Left lung (tissue), 4 donors: ENCODE measurements at regions not wholly inside any gene's neighbourhood (a gene's known extent, or its start where the extent isn't known, plus 50 kb on each side); places are given as distances from the start of the nearest gene placed in this dataset.

Experiments used
- ATAC-seq: fragments of 200-7000 bp; cut with Tn5 transposase; one replicate; pipeline ENCODE4 v1.9.1; 2020; ENCODE audit warnings: moderate library complexity
- DNase-seq, 4 donors: peaks; one replicate each; pipeline ENCODE4 v3.0.0-alpha.2; 2013 to 2020
- H3K27ac ChIP-seq, 2 donors: fragments of 200-600 bp; sonication (generic) in 1 of 2; one replicate each; pipeline versions ENCODE4 v1.5.0 to v1.8.0; 2020 to 2021
- H3K27me3 ChIP-seq, 2 donors: fragments of 200-600 bp; sonication (generic) in 1 of 2; one replicate each; pipeline versions ENCODE4 v1.5.0 to v1.8.0; 2020 to 2021
- H3K36me3 ChIP-seq, 2 donors: fragments of 200-600 bp; sonication (generic) in 1 of 2; one replicate each; pipeline versions ENCODE4 v1.5.0 to v1.8.0; 2020 to 2021
- H3K4me1 ChIP-seq, 2 donors: fragments of 200-600 bp; one replicate each; pipeline ENCODE4 v1.8.0; 2021
- H3K4me3 ChIP-seq, 2 donors: fragments of 200-600 bp; sonication (generic) in 1 of 2; one replicate each; pipeline versions ENCODE4 v1.5.0 to v1.8.0; 2020 to 2021; ENCODE audit warnings: mild to moderate bottlenecking in 1 of 2
- H3K9me3 ChIP-seq, 2 donors: fragments of 200-600 bp; sonication (generic) in 1 of 2; one replicate each; pipeline versions ENCODE4 v1.5.0 to v1.8.0; 2020 to 2021
- intact Hi-C, 2 donors: fragments of 100-400 bp; cut with DNase I; formaldehyde crosslinking; loops; one replicate each; pipeline versions ENCODE4 v1.11.2 to v1.14.2; 2022
- TF ChIP-seq, protein P1 (sequence below), 2 donors: fragments of 200-600 bp; sonication (generic) in 1 of 2; IDR thresholded peaks; one replicate each; pipeline versions ENCODE4 v1.5.0 to v1.8.0; 2021; ENCODE audit warnings: antibody characterized with exemption in 2 of 2
- donor health status: DM: no; HTN: yes; CAD: no.
- donor health status: DM: no; HTN: no; CAD: no.

DNA sequence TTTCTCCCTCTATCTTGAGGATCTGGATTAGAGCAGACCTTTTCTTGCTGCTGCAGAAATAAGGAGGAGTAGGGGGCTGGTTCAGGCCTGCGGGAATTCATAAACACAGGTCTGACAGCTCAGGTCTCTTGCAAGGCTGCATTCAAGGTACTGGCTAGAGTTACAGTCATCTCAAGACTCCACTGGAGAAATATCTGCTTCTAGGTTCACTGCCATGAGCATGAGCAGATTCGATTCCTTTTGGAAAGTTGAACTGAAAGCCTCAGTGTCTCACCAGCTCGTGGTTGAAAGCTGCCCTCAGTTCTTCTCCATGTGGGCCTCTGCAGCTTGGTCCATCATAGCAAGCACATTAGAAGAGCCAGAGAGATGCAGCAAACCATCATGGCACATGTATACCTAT is 124.4 kb upstream of the SETBP1 start:
- Histone ChIP-seq H3K4me3 (no peak overlapping the region), H3K4me1 (no peaks in the 10 kb centered on the region), H3K36me3 (no peaks in the 10 kb centered on the region), H3K27ac (no peak overlapping the region), H3K27me3 (no peaks in the 10 kb centered on the region), H3K9me3 (no peaks in the 10 kb centered on the region)
- TF ChIP-seq, protein P1, sequence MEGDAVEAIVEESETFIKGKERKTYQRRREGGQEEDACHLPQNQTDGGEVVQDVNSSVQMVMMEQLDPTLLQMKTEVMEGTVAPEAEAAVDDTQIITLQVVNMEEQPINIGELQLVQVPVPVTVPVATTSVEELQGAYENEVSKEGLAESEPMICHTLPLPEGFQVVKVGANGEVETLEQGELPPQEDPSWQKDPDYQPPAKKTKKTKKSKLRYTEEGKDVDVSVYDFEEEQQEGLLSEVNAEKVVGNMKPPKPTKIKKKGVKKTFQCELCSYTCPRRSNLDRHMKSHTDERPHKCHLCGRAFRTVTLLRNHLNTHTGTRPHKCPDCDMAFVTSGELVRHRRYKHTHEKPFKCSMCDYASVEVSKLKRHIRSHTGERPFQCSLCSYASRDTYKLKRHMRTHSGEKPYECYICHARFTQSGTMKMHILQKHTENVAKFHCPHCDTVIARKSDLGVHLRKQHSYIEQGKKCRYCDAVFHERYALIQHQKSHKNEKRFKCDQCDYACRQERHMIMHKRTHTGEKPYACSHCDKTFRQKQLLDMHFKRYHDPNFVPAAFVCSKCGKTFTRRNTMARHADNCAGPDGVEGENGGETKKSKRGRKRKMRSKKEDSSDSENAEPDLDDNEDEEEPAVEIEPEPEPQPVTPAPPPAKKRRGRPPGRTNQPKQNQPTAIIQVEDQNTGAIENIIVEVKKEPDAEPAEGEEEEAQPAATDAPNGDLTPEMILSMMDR (IDR thresholded peaks at IDR 0.05) = no peak
- intact Hi-C loops = no loop called here
- DNase-seq (no peak), ATAC-seq (no peak)

DNA sequence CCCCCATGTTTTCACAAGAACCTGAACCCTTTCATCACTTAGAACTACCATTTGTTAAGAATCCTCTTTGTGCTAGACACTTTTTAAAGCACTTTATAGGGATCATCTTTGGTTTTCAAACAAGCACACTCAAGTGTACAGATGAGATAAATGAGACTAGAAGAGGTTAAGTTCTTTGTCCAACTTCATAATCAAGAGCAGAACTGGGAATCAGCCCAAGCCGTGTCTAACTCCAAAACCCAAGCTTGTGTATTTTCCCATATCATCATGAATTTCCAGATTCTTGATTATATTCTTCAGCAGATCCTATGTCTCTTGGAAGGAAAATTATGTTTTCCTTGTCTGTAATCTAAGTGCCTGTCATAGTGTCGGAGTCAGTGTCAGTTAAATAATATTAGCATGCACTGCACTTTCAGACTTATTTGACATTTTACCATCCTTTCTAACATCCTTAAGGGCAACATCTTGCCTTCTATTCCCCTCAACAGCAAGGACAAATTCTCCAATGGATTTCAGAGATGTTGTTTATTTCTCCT is 123.0 kb upstream of the SETBP1 start:
- no peak overlapping the region for H3K4me3 ChIP-seq
- no peaks in the 10 kb centered on the region for H3K4me1 ChIP-seq
- H3K9me3 ChIP-seq = no peaks in the 10 kb centered on the region
- TF ChIP-seq, protein P1 (IDR thresholded peaks at IDR 0.05) = no peak
- no peak for ATAC-seq
- no peak for DNase-seq
- intact Hi-C loops = no loop called here
- no peaks in the 10 kb centered on the region for H3K27me3 ChIP-seq
- H3K27ac ChIP-seq = no peak overlapping the region
- H3K36me3 ChIP-seq = no peaks in the 10 kb centered on the region

DNA sequence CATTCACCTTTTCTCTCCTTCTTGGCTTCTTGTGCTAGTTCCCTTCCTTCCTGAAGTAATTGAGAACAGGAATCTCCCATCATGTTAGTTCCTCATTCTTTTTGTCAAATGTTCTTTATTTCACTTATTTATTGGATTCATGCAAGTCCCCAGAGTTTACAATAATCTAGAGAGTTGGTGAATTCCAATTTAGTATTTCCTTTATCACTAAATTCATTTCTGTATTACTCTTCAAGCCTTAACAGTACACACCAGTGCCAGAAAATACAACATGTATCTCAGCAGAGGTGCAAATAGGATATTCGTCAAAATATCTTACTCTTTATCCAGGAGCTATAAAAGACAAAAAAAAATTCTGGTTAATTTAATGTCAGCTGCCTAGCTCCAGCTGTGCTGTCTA is 121.9 kb upstream of the SETBP1 start:
- intact Hi-C loops = no loop called here
- no peak for DNase-seq
- Histone ChIP-seq H3K36me3 (no peaks in the 10 kb centered on the region), H3K27ac (no peak overlapping the region), H3K27me3 (no peaks in the 10 kb centered on the region), H3K4me3 (no peak overlapping the region), H3K9me3 (no peaks in the 10 kb centered on the region), H3K4me1 (no peaks in the 10 kb centered on the region)
- TF ChIP-seq, protein P1 (IDR thresholded peaks at IDR 0.05) = no peak
- ATAC-seq = no peak

DNA sequence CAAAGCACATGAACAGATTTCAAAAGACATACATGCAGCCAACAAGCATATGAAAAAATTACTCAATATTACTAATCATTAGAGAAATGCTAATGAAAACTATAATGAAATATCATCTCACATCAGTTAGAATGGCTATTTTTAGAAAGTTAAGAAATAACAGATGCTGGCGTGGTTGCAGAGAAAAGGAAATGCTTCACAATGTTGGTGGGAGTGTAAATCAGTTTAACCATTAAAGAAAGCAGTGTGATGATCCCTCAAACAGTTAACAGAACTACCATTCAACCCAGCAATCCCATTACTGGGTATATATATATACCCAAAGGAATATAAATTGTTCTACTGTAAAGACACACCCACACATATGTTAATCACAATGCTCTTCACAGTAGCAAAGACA is 117.7 kb upstream of the SETBP1 start:
- H3K4me3 ChIP-seq = no peak overlapping the region
- H3K27me3 ChIP-seq = no peaks in the 10 kb centered on the region
- TF ChIP-seq, protein P1 (IDR thresholded peaks at IDR 0.05) = no peak
- H3K4me1 ChIP-seq = no peaks in the 10 kb centered on the region
- H3K9me3 ChIP-seq = no peaks in the 10 kb centered on the region
- ATAC-seq (no peak), DNase-seq (no peak)
- H3K36me3 ChIP-seq = no peaks in the 10 kb centered on the region
- intact Hi-C loops = no loop called here
- no peak overlapping the region for H3K27ac ChIP-seq

DNA sequence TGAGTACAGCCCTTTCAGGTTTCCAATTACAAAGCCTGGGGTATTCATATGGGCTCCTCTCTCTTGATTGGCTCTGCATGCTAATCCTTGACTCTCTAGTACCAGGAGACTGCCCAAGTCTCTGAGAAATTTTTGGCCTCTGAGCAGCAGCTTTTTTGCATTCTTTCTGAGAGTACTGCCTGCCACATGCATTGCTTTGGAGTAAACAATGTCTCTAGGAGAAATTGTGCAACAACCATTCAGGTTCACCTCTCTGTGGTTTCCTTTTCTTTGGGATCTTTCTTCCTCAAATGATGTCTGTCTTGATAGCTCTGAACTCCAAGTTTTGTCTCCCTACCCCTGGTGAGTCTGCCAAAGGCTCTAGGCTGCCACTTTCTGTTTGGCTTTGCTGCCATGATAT is 115.8 kb upstream of the SETBP1 start:
- TF ChIP-seq, protein P1 (IDR thresholded peaks at IDR 0.05) = no peak
- no peak for DNase-seq
- intact Hi-C loops = no loop called here

More for the DNA sequence above, 115.8 kb upstream of the SETBP1 start:
- no peaks in the 10 kb centered on the region for H3K9me3 ChIP-seq
- H3K4me1 ChIP-seq = no peaks in the 10 kb centered on the region
- H3K36me3 ChIP-seq = no peaks in the 10 kb centered on the region
- no peak overlapping the region for H3K27ac ChIP-seq
- no peak overlapping the region for H3K4me3 ChIP-seq
- ATAC-seq = no peak
- H3K27me3 ChIP-seq = no peaks in the 10 kb centered on the region
